OCI-LY7 (cell line): ENCODE measurements at regions not wholly inside any gene's neighbourhood (a gene's known extent, or its start where the extent isn't known, plus 50 kb on each side); places are given as distances from the start of the nearest gene placed in this dataset.

Source experiments
- BruUV-seq: library from RNA; stranded (reverse); fragments of 400-500 nt; replicated peaks from 2 replicates; lab custom pipeline; 2021; lab: Mats Ljungman, UMichigan
- CTCF ChIA-PET: fragments of 300-600 bp; sonication (Branson Sonifier 250); formaldehyde crosslinking; loops from one replicate; lab custom pipeline; 2022; ENCODE audit warnings: antibody characterized with exemption; ENCODE audit not compliant: unreplicated experiment; lab: Charles Lee
- POLR2A ChIA-PET: fragments of 300-600 bp; sonication (Branson Sonifier 250); formaldehyde crosslinking; loops from one replicate; lab custom pipeline; 2022; ENCODE audit warnings: antibody characterized with exemption; lab: Charles Lee
- DNase-seq: peaks from one replicate; pipeline ENCODE4 v3.0.0-alpha.2; 2015; ENCODE audit warnings: low spot score
- H2AFZ ChIP-seq: fragments of 200-600 bp; sonication (generic), shearing (Covaris generic); 2 replicates; pipeline ENCODE4 v1.6.1; 2014; ENCODE audit warnings: mild to moderate bottlenecking, antibody characterized with exemption, low read length, moderate library complexity
- H3K27ac ChIP-seq: fragments of 200-600 bp; sonication (generic); 2 replicates; pipeline ENCODE4 v1.5.1; 2014; ENCODE audit warnings: mixed run types, low read depth, mild to moderate bottlenecking, moderate library complexity, low read length, inconsistent platforms; ENCODE audit not compliant: poor library complexity, severe bottlenecking
- H3K36me3 ChIP-seq: fragments of 200-600 bp; sonication (generic); 2 replicates; pipeline ENCODE4 v1.6.1; 2014; ENCODE audit warnings: mild to moderate bottlenecking, antibody characterized with exemption, low read length, moderate library complexity, mixed read lengths; ENCODE audit not compliant: insufficient read depth
- H3K4me1 ChIP-seq: fragments of 200-600 bp; sonication (generic); 2 replicates; pipeline ENCODE4 v1.5.1; 2014; ENCODE audit warnings: mild to moderate bottlenecking, low read length; ENCODE audit not compliant: insufficient read depth, poor library complexity, severe bottlenecking
- H3K4me2 ChIP-seq: fragments of 200-600 bp; sonication (generic); 2 replicates; pipeline ENCODE4 v1.6.1; 2014; ENCODE audit warnings: mild to moderate bottlenecking, low read length
- H3K4me3 ChIP-seq: fragments of 200-600 bp; sonication (generic); 2 replicates; pipeline ENCODE4 v1.5.1; 2014; ENCODE audit warnings: mild to moderate bottlenecking, low read depth, low read length; ENCODE audit not compliant: poor library complexity, severe bottlenecking
- H3K79me2 ChIP-seq: fragments of 200-600 bp; sonication (generic); 2 replicates; pipeline ENCODE4 v1.6.1; 2016; ENCODE audit warnings: low read depth, mild to moderate bottlenecking, low read length, moderate library complexity, mixed read lengths; ENCODE audit not compliant: insufficient read depth
- H3K9me2 ChIP-seq: fragments of 200-600 bp; sonication (generic); 2 replicates; pipeline ENCODE4 v1.6.1; 2016; ENCODE audit warnings: mild to moderate bottlenecking, low read length, mixed read lengths; ENCODE audit not compliant: insufficient read depth
- H3K9me3 ChIP-seq: fragments of 200-600 bp; sonication (generic); 2 replicates; pipeline ENCODE4 v1.6.1; 2014; ENCODE audit warnings: mild to moderate bottlenecking, mixed run types, low read length, mixed read lengths
- H4K20me1 ChIP-seq: fragments of 200-600 bp; sonication (generic); 2 replicates; pipeline ENCODE4 v1.6.1; 2014; ENCODE audit warnings: mild to moderate bottlenecking, antibody characterized with exemption, low read length, moderate library complexity, mixed read lengths; ENCODE audit not compliant: insufficient read depth
- EZH2phosphoT487 ChIP-seq: fragments of 200-600 bp; sonication (generic); IDR thresholded peaks from 2 replicates; pipeline ENCODE4 v1.6.1; 2018; ENCODE audit warnings: low read depth, borderline replicate concordance, mild to moderate bottlenecking, mixed run types, antibody characterized with exemption, low read length, moderate library complexity, mixed read lengths
- intact Hi-C: fragments of 100-400 bp; cut with micrococcal nuclease; formaldehyde crosslinking; loops from one replicate; pipeline ENCODE4 v1.10.0; 2022; ENCODE audit not compliant: unreplicated experiment
- TF ChIP-seq, protein P1 (sequence below): fragments of 200-600 bp; sonication (generic); conservative IDR thresholded peaks from 2 replicates; pipeline ENCODE4 v1.5.1; 2014; ENCODE audit warnings: mild to moderate bottlenecking, antibody characterized with exemption, low read length, moderate library complexity, mixed read lengths

DNA sequence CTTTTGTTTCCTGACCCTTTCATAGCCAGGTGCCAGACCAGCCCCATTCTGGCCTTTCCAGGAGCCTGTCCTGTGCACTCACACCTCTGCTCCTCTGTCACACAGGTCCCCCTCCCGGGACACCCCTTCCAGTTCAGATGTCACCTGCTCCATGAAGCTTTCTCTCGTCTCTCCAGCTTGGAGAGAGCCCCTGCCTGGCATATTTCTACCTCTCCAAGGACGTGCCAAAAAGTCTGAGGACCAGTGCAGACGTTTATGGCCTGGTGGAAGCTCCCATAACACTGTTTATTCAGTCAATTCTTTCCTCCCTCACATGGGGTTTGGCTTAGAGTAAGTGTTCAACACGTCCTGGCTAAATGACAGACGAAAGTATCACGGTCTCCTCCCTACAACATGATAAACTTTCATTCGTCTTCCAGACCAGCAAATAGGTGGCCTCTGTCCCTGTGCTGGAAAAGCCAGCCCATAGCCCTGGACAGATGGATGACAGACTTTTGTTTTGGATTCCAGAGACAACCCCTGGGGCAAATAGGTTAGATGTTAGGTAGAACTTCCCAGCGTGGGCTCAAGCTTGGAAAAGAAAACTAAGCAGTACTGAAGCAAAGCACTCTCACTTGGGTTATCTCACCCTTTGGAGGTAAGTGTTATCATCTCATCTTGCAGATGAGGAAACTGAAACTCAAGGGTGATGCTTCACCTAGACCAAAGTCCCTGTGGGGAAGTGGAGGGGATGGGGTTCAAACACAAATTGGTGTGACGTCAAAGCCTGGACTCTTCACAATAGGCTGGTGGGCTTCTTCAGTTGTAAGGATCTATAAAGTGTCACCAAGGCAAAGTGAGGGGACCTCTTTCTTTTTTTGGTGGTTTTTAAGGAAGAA is 52.9 kb upstream of the ECE1 start:
- Histone ChIP-seq H3K79me2 (no peaks in the 10 kb centered on the region; the same call in 1 of the 2 replicates), H3K9me2 (no peaks in the 10 kb centered on the region), H3K4me2 (peak overlapping the region; percentile 95), H3K27ac (no peak overlapping the region), H4K20me1 (0 out of 2 replicates have a peak, but pooled peaks cover 5% of the 10 kb centered on the region), H3K36me3 (no peaks in the 10 kb centered on the region), H3K4me1 (peaks cover 36% of the 10 kb centered on the region), H3K4me3 (peak overlapping the region; percentile 76), H3K9me3 (no peaks in the 10 kb centered on the region), H2AFZ (no peak overlapping the region)
- DNase-seq: peak; percentile 33
- CTCF ChIA-PET: no interaction called here
- TF ChIP-seq, protein P1, sequence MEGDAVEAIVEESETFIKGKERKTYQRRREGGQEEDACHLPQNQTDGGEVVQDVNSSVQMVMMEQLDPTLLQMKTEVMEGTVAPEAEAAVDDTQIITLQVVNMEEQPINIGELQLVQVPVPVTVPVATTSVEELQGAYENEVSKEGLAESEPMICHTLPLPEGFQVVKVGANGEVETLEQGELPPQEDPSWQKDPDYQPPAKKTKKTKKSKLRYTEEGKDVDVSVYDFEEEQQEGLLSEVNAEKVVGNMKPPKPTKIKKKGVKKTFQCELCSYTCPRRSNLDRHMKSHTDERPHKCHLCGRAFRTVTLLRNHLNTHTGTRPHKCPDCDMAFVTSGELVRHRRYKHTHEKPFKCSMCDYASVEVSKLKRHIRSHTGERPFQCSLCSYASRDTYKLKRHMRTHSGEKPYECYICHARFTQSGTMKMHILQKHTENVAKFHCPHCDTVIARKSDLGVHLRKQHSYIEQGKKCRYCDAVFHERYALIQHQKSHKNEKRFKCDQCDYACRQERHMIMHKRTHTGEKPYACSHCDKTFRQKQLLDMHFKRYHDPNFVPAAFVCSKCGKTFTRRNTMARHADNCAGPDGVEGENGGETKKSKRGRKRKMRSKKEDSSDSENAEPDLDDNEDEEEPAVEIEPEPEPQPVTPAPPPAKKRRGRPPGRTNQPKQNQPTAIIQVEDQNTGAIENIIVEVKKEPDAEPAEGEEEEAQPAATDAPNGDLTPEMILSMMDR: no peak
- TF ChIP-seq EZH2phosphoT487: no peak
- intact Hi-C loops: no loop called here
- POLR2A ChIA-PET: no interaction called here
- no TSS peak for BruUV-seq

DNA sequence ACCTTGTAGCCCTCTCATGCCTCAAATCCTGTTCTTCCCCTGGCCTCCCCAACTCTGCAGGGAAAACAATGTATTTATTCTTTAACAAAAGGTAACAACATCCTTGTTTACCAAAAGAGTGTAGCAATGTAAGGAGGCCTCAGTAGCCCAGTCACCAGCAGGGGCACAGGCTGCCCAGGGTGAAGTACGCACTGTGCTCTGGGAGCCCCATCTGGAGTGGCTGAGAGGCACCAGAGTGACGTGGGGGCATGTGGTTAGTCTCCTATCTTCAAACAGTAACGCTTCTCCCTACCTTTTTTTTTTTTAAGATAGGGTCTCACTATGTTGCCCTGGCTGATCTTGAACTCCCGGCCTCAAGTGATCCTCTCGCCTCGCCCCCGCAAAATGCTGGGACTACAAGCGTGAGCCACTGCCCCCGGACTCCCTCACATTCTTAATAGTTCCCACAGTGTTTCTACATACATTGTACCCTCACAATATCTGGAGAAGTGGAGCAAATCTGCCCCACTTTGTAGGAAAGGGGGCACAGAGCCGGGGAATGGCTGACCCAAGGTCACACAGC is 51.3 kb upstream of the ECE1 start:
- no peaks in the 10 kb centered on the region for H3K9me2 ChIP-seq
- ChIA-PET CTCF (no interaction called here), POLR2A (no interaction called here)

More for the DNA sequence above, 51.3 kb upstream of the ECE1 start:
- Histone ChIP-seq H3K79me2 (no peaks in the 10 kb centered on the region; the same call in 1 of the 2 replicates), H2AFZ (no peak overlapping the region), H3K36me3 (no peaks in the 10 kb centered on the region), H3K4me2 (no peak overlapping the region), H3K4me1 (peaks cover 44% of the 10 kb centered on the region), H3K27ac (no peak overlapping the region), H3K4me3 (no peak overlapping the region), H4K20me1 (0 out of 2 replicates have a peak, but pooled peaks cover 5% of the 10 kb centered on the region), H3K9me3 (no peaks in the 10 kb centered on the region)
- BruUV-seq: no TSS peak
- no peak for TF ChIP-seq EZH2phosphoT487
- TF ChIP-seq, protein P1: no peak
- intact Hi-C loops: no loop called here
- no peak for DNase-seq
